GM12872 (cell line): ENCODE measurements at regions not wholly inside any gene's neighbourhood (a gene's known extent, or its start where the extent isn't known, plus 50 kb on each side); places are given as distances from the start of the nearest gene placed in this dataset.

Experiments
- CTCF ChIP-seq: IDR thresholded peaks from 3 replicates; pipeline ENCODE4 v1.5.1; 2011; ENCODE audit warnings: low read depth, mild to moderate bottlenecking, low read length, moderate library complexity; ENCODE audit not compliant: insufficient read depth

GRCh38 chr6:51282026-51282425 is 463.4 kb downstream of the TFAP2B start:
- TF ChIP-seq CTCF = no peak

GRCh38 chr6:51283723-51284355 is 465.2 kb downstream of the TFAP2B start:
- TF ChIP-seq CTCF = no peak

DNA sequence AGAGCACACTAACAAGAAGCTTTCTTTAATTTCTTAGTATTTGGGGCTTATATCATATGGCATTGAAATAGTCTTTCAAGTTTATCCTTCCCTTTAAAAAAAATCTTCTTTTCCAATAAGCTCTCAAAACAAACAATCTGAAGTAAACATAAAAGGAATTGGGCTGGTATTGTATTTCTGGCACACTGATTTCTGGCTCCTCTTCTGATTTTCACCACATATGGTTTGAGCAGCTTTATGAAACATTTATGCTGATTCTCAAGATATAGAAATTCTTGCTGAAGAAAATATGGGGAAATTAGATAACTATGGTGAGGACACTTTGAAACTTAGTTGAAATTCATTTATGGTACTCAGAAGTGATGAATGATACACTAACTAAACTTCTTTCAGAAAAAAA is 467.2 kb downstream of the TFAP2B start:
- no peak for TF ChIP-seq CTCF

GRCh38 chr6:51289041-51289440 is 470.4 kb downstream of the TFAP2B start:
- TF ChIP-seq CTCF = no peak

DNA sequence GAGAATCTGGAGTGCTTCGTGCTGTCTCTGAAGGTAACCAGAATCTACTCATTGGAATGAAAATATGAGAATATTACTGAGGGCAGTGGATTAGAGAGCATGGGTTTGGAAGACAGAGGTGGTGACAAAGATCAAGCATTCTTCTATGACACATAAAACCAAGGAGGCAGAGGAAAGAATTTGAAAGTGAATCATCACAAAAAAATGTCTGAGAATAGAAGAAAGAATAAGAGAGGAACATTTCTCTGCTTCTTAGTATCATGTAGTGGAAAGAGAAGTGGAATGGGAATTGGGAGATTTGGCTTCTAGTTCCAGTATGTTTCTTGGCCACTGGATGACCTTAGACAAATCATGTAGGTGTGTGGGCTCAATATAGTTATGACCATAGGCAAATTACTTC is 474.0 kb downstream of the TFAP2B start:
- TF ChIP-seq CTCF = no peak

- no peak for TF ChIP-seq CTCF
Measured at GRCh38 chr6:51299621-51300380, 481.1 kb downstream of the TFAP2B start.

GRCh38 chr6:51300510-51300909 is 481.8 kb downstream of the TFAP2B start:
- TF ChIP-seq CTCF = no peak
